GM19324 (cell line): ENCODE measurements at regions not wholly inside any gene's neighbourhood (a gene's known extent, or its start where the extent isn't known, plus 50 kb on each side); places are given as distances from the start of the nearest gene placed in this dataset.

ENCODE experiments used
- ATAC-seq: cut with Tn5 transposase; IDR thresholded peaks from one replicate; pipeline ENCODE4 v1.9.1; 2021; ENCODE audit warnings: mild to moderate bottlenecking, moderate library complexity; ENCODE audit not compliant: unreplicated experiment, low FRiP score

DNA sequence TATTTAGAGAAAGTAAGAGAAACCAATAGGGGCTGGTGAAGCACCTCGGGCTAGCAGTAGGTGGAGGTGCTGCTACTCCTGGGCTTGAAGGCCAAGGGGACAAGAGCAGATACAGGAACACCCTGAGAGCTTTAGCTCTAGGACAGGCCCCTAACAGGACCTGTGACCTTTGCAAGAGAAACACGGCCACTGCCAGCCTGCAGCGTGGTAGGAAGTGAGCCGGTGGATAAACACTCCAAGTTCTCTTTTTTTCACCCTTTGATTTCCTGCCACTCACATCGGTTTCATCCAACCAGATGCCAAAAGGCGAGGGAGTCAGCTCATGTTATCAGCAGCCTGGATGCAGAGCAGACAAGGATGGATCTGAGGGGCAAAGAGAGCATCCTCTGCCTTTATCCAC lies 66.8 kb upstream of the SPRED2 start:
- no peak for ATAC-seq

DNA sequence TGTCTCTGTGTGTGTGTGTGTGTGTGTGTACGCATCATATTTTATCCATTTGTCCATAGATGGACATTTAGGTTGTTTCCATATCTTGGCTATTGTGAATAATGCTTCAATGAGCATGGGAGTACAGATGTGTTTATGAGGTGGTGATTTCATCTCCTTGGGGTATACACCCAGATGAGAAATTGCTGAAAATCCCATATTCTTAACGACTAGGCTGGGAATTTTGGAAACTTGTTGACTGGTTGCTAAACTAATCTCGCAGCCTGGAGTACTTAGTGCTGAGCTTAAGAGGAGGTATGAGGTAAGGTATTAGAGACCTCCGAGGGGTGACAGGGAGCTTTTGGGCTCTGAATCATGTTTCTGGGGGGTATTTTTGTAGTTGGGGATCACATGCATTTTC lies 66.0 kb upstream of the SPRED2 start:
- ATAC-seq, result no peak

GRCh38 chr2:65495251-65495877 lies 63.0 kb upstream of the SPRED2 start:
- ATAC-seq, result no peak

GRCh38 chr2:65494078-65494477 lies 61.7 kb upstream of the SPRED2 start:
- ATAC-seq, result no peak

- ATAC-seq, result no peak
Observed at GRCh38 chr2:65491381-65491905, 59.0 kb upstream of the SPRED2 start.

- ATAC-seq, result no peak
Observed at GRCh38 chr2:65490222-65490621, 57.8 kb upstream of the SPRED2 start.

GRCh38 chr2:65489269-65489668 lies 56.9 kb upstream of the SPRED2 start:
- ATAC-seq, result no peak

DNA sequence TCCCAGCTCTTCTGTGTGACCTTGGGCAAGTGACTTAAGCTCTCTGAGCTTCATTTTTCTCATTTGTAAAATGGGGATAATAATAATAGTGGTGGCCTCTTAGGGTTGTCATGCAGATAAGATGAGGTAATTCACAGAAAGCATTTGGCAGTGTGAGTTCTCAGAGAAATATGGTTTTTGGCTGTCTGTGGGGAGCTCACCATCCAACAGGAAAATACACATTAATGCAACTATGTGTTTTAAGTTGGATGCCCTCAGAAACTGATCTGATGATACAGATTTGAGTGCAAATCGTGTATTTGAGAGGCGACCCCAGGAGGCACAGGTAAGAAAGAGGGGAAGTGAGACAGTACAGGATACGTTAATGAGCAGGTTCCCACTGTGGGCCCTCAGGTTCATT lies 56.1 kb upstream of the SPRED2 start:
- ATAC-seq, result no peak

DNA sequence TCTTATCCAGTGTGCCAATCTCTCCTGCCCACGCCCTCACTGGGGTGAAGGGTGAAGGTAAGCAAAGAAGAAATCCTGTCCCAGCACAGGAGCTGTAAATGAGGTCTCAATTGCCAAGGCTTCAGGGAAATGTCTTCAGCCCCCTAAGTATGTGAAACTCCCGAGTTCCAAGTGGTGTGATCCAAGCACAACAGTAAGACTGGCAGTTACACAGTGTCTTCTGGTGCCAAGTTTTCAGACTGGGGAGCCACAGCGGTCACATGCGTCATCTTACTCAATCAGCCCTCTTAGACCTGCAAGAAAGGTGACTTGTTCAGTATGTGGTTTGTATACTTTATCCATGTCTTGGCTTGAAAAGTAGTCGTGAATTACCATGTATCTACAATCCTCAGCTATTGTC lies 55.0 kb upstream of the SPRED2 start:
- no peak for ATAC-seq

DNA sequence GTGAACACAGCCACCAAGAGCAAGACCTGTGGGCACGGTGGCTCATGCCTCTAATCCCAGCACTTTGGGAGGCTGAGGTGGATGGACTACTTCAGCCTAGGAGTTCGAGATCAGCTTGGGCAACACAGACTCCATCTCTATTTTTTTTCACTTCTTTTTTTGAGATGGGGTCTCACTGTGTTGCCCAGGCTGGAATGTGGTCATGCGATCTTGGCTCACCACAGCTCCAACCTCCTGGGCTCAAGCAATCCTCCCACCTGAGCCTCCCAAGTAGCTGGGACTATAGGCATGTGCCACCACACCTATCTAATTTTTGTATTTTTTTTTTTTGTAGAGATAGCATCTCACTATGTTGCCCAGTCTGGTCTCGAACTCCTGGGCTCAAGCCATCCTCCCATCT lies 54.4 kb upstream of the SPRED2 start:
- ATAC-seq, result no peak

DNA sequence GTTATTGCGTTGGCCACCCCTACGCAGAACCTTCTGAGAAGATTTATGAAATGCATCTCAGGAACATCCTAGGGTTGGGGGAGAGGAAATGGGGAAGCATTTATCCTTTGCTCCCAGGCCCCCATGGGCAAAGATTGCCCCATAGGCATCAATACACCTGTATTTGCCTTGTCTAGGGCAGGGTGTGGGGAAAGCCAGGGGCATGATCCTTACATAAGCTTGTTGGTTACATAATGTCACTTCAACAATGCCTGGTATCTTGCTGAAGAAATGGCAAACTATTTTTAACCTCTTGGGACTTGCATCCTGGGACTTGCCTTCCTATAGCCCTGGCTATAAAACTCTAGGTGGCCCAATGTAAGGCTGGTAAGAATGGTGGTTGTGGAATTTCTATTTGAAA lies 53.9 kb upstream of the SPRED2 start:
- ATAC-seq, result no peak

DNA sequence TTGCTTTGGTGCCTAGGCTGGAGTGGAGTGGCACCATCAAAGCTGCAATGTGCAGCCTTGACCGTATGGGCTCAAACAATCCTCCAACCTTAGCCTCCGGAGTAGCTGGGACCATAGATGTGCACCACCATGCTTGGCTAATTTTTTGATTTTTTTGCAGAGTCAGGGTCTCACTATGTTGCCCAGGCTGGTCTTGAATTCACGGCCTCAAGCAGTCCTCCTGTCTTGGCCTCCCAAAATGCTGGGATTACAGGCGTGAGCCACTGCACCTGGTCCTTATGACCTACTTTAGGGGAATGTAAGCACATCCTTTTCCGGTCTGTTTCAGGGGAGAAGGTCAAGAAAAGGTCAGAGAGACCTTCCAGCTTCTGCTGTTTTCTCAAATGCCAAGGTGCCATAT lies 53.4 kb upstream of the SPRED2 start:
- ATAC-seq, result no peak

DNA sequence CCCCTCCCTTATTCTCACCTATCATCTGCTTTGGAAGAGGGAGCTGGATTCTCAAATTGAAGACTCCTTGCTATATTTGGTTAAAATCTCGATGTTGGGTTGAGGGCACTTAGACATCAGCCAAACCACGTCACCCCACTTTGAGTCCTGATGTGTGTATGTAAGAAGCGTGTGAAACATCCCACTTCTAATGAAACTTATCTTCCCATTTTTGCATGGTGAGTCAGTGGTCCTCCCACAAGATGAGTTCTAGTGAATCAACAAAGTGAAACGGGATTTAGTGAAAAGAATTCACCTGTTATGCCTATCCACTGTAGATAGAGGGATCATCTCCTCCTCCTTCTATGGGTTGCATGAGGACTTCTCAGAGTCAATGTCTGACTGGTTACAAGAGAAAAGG lies 51.4 kb upstream of the SPRED2 start:
- ATAC-seq, result no peak

DNA sequence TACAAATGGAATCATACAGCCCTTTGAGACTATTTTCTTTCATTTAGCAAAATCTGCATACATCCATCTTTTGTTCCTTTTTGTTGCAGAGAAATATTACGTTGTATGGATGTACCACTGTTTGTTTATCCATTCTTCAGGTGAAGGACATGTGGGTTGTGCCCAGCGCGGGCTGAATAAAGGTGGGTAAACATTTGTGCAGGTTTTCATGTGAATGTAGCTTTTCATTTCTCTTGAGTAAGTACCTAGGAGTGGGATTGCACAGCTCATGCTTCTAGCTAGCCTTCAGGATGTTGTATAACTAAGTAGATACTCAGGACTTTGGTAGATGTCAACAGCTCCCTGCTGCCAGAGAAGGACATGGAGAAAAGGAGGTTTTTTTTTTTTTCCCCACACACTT lies 50.6 kb upstream of the SPRED2 start:
- ATAC-seq, result no peak
